ENCODE measurements at regions not wholly inside any gene's neighbourhood (a gene's known extent, or its start where the extent isn't known, plus 50 kb on each side); places are given as distances from the start of the nearest gene placed in this dataset.

DNA sequence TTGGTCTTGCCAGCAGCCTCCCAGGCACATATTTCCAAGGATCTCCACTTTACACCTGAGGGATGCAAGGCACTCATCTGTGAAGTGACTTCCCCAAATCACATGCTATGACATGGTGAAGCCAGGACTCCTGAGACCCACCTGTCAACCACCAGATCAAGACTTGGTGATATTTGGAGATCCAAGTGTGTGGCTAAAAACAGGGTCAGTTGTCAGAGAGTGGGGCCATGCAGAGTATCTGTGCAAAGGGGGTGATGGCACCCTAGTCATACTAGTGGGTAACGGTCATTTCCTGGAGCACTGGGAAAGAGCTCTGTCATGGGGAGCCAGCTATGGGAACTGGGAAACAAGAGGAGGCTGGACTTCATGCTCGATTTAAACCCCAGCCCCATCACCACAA lies 218.4 kb upstream of the IRS2 start:
- peaks cover 4% of the 10 kb centered on the region for H3K9me3 ChIP-seq (ENCODE audit: severe bottlenecking)
- H3K27me3 ChIP-seq (ENCODE audit: insufficient read depth, low read depth, severe bottlenecking) = no peaks in the 10 kb centered on the region
- no peaks in the 10 kb centered on the region for H3K36me3 ChIP-seq
- H3K4me3 ChIP-seq (ENCODE audit: low read depth, low read length) = no peak overlapping the region
- no peak for DNase-seq
- H3K27ac ChIP-seq = no peak overlapping the region
- TF ChIP-seq, protein P1, sequence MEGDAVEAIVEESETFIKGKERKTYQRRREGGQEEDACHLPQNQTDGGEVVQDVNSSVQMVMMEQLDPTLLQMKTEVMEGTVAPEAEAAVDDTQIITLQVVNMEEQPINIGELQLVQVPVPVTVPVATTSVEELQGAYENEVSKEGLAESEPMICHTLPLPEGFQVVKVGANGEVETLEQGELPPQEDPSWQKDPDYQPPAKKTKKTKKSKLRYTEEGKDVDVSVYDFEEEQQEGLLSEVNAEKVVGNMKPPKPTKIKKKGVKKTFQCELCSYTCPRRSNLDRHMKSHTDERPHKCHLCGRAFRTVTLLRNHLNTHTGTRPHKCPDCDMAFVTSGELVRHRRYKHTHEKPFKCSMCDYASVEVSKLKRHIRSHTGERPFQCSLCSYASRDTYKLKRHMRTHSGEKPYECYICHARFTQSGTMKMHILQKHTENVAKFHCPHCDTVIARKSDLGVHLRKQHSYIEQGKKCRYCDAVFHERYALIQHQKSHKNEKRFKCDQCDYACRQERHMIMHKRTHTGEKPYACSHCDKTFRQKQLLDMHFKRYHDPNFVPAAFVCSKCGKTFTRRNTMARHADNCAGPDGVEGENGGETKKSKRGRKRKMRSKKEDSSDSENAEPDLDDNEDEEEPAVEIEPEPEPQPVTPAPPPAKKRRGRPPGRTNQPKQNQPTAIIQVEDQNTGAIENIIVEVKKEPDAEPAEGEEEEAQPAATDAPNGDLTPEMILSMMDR (IDR thresholded peaks at IDR 0.05; ENCODE audit: low read depth, low read length) = no peak

DNA sequence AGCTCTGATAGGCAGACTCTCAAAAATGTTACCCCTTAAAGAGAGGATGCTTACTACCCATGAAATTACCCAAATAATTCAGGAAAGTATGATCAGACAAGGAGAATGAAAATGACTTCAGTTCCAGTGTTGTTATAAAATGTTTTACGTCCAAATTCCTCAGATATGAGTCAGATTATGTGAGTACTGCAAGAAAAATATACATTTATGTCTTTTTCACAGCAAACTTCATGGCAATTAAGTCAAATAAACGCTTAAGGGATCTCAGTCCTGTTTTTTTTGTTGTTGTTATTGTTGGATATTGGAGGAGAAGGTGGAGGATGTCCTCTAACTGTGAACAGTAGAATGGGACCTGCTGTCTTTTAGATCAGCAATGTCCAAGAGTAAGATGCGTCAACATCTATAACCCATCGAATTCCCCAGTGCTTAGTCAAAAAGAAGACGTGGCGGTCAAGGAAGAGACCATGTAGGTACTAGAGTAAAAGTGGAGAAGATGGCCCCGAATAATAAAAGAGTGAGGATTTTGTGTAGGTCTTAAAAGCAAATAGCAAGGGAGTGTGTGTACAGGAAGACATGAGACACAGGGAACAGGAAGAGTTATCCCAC lies 215.4 kb upstream of the IRS2 start:
- Histone ChIP-seq H3K9me3 (ENCODE audit: severe bottlenecking) (no peaks in the 10 kb centered on the region), H3K36me3 (no peaks in the 10 kb centered on the region), H3K27me3 (ENCODE audit: insufficient read depth, low read depth, severe bottlenecking) (no peaks in the 10 kb centered on the region), H3K27ac (no peak overlapping the region), H3K4me3 (ENCODE audit: low read depth, low read length) (no peak overlapping the region)
- DNase-seq = no peak
- TF ChIP-seq, protein P1 (IDR thresholded peaks at IDR 0.05; ENCODE audit: low read depth, low read length) = no peak

DNA sequence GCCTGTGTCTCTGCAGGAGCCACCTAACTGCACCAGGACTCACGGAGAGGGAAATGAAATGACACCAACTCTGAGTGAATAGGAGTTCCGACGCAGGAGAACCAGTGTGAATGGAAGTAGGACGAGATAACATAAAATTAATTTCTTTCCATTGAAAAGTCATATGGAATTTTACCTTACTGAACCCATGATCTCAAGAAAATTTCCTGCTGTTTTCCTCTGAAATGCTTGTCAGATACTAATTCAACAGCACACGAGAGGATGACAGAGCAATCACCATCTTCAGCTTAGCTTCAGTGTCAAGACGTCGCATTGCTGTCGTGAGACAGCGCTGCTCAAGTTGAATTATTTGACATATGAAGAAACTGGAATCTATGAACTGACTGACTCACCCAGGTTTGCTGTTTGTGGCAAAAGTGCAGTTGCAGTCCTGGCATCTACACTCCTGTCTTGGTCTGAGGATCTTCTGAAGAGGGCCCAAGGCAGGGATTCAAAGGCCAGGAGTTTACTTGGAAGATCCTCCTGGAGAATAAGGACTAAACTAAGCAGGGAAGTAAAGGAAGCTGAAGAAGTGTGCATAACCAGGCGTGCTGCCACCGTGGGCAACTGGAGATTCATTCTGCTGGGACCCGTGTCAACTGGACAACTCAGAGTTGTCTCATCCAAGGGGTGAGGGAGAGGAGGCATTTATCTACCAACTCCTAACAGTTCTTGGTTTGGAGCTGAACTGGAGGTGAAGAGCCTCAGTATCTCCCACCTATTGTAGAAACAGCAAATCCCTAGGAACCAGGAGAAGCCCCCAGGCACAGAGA lies 214.4 kb upstream of the IRS2 start:
- DNase-seq = no peak
- TF ChIP-seq, protein P1 (IDR thresholded peaks at IDR 0.05; ENCODE audit: low read depth, low read length) = no peak
- no peaks in the 10 kb centered on the region for H3K27me3 ChIP-seq (ENCODE audit: insufficient read depth, low read depth, severe bottlenecking)
- no peaks in the 10 kb centered on the region for H3K36me3 ChIP-seq
- no peak overlapping the region for H3K27ac ChIP-seq
- no peak overlapping the region for H3K4me3 ChIP-seq (ENCODE audit: low read depth, low read length)
- no peaks in the 10 kb centered on the region for H3K9me3 ChIP-seq (ENCODE audit: severe bottlenecking)

DNA sequence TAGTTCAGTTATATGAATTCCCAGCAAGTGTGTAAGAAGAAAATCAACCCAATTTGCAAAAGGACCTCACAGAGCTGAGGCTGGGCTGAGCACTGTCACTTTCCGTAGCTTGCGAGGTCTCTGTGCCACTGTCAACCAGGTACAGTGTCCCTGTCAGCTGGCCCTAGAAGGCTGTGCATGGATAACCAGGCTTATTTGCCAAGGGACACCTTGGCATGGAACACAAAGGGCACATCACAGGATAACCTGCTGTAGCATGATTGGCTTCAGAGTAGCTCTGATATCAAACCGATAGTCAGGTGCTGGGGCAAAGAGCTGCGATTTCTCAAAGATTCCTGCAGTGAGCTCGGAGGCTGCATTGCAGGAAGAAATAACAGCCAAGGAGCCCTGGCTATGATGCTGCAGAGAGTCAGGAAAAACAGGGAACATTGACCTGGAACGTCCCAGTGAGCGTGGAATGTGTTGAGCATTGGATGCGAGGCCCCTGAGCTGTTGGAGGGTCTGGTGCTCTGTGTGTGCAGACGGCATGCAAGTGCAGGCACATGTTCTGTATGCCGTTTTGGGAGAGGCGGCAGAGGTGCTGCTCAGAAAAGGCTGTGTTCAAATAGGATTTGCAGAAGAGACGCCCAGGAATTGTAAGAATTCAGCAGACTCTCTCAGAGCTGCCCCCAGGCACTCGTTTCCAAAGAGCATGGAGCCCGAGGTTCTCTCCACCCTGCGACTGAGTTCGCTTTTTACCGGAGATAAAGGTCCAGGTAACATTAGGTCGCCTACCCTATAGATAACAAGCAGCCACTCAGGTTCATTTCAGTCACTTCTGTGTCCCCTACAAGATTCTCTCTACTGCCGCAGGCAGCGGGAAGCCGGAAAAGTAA lies 213.5 kb upstream of the IRS2 start:
- Histone ChIP-seq H3K9me3 (ENCODE audit: severe bottlenecking) (no peaks in the 10 kb centered on the region), H3K4me3 (ENCODE audit: low read depth, low read length) (no peak overlapping the region), H3K27ac (no peak overlapping the region), H3K36me3 (no peaks in the 10 kb centered on the region), H3K27me3 (ENCODE audit: insufficient read depth, low read depth, severe bottlenecking) (no peaks in the 10 kb centered on the region)
- DNase-seq = no peak
- TF ChIP-seq, protein P1 (IDR thresholded peaks at IDR 0.05; ENCODE audit: low read depth, low read length) = no peak

DNA sequence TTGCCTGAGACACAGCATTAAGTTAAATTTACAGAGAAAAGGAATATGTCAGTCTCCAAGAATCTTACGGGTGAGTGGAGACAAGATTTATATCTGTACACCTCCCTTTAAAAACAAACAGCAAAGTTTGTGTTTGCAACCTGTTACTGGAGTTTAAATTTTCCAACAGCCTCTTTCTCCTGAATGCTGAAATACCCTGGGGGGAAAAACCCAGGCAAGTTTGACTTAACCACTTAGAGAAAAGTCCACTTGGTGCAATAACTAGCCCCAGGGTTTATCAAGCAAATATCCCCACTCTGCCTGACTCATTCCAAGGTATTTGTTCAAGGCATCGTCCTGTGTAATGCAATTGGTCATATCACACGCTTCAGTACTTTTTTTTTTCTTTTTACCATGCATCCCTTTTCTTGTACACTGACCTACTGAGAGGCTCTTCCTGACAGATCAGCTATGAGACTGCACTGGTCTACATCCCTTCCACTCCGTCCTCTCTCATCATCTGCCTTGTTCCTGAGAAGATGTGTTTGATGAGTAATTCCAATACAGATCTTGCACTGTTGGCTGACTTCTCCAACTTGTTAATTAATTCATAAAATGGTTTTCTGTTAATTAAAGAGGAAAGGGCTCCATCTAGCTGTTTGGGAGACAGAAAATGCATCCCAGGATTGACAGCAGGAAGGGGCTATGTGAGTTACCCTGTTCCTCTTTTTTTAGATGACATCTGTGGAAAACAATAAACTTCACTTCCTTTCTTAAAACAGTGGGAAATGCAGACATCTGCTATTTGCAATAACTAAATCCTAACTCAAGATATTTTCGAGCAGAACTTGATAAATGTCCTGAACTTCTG lies 212.5 kb upstream of the IRS2 start:
- Histone ChIP-seq H3K4me3 (ENCODE audit: low read depth, low read length) (no peak overlapping the region), H3K36me3 (no peaks in the 10 kb centered on the region), H3K9me3 (ENCODE audit: severe bottlenecking) (no peaks in the 10 kb centered on the region), H3K27me3 (ENCODE audit: insufficient read depth, low read depth, severe bottlenecking) (no peaks in the 10 kb centered on the region), H3K27ac (no peak overlapping the region)
- TF ChIP-seq, protein P1 (IDR thresholded peaks at IDR 0.05; ENCODE audit: low read depth, low read length) = peak; percentile 38; the same call in 1 of the 2 replicates
- no peak for DNase-seq

All from WERI-Rb-1 (cell line).